ENCODE measurements at regions not wholly inside any gene's neighbourhood (a gene's known extent, or its start where the extent isn't known, plus 50 kb on each side); places are given as distances from the start of the nearest gene placed in this dataset.

GRCh38 chr12:66910366-66910974 is 231.6 kb upstream of the GRIP1 start:
- DNase-seq (ENCODE audit: low spot score): no peak

GRCh38 chr12:66915306-66915904 is 236.5 kb upstream of the GRIP1 start:
- no peak for DNase-seq (ENCODE audit: low spot score)

GRCh38 chr12:66916189-66916588 is 237.3 kb upstream of the GRIP1 start:
- no peak for DNase-seq (ENCODE audit: low spot score)

- no peak for DNase-seq (ENCODE audit: low spot score)
These were observed 240.6 kb upstream of the GRIP1 start for GRCh38 chr12:66919466-66919865.

- no peak for DNase-seq (ENCODE audit: low spot score)
These were observed 241.3 kb upstream of the GRIP1 start for GRCh38 chr12:66920205-66920604.

- DNase-seq (ENCODE audit: low spot score): no peak
These were observed 242.3 kb upstream of the GRIP1 start for GRCh38 chr12:66921151-66921550.

- DNase-seq (ENCODE audit: low spot score): no peak
These were observed 246.2 kb upstream of the GRIP1 start for GRCh38 chr12:66925083-66925482.

- DNase-seq (ENCODE audit: low spot score): no peak
These were observed 250.2 kb upstream of the GRIP1 start for GRCh38 chr12:66929121-66929520.

GRCh38 chr12:66931091-66931490 is 252.2 kb upstream of the GRIP1 start:
- no peak for DNase-seq (ENCODE audit: low spot score)

- DNase-seq (ENCODE audit: low spot score): no peak
These were observed 253.2 kb upstream of the GRIP1 start for GRCh38 chr12:66932126-66932525.

- DNase-seq (ENCODE audit: low spot score): no peak
These were observed 255.6 kb upstream of the GRIP1 start for GRCh38 chr12:66934302-66935062.

GRCh38 chr12:66941150-66941549 is 262.3 kb upstream of the GRIP1 start:
- no peak for DNase-seq (ENCODE audit: low spot score)

- DNase-seq (ENCODE audit: low spot score): no peak
These were observed 264.0 kb upstream of the GRIP1 start for GRCh38 chr12:66942741-66943465.

GRCh38 chr12:66944365-66944764 is 265.5 kb upstream of the GRIP1 start:
- DNase-seq (ENCODE audit: low spot score): no peak

- no peak for DNase-seq (ENCODE audit: low spot score)
These were observed 266.4 kb upstream of the GRIP1 start for GRCh38 chr12:66945189-66945817.

- no peak for DNase-seq (ENCODE audit: low spot score)
These were observed 268.2 kb upstream of the GRIP1 start for GRCh38 chr12:66947119-66947518.

- DNase-seq (ENCODE audit: low spot score): no peak
These were observed 273.8 kb upstream of the GRIP1 start for GRCh38 chr12:66952668-66953067.

- no peak for DNase-seq (ENCODE audit: low spot score)
These were observed 277.4 kb upstream of the GRIP1 start for GRCh38 chr12:66956300-66956699.

- no peak for DNase-seq (ENCODE audit: low spot score)
These were observed 280.4 kb upstream of the GRIP1 start for GRCh38 chr12:66959276-66959675.

GRCh38 chr12:66960006-66960405 is 281.1 kb upstream of the GRIP1 start:
- no peak for DNase-seq (ENCODE audit: low spot score)

GRCh38 chr12:66960704-66961690 is 282.1 kb upstream of the GRIP1 start:
- DNase-seq (ENCODE audit: low spot score): no peak

Data from AG08395 (cell line).